Stimulated activated CD8-positive, alpha-beta memory T cell treated with anti-CD3 and anti-CD28 coated beads, Interleukin-4, amount 100 ng/mL, for 48 hours (primary cell): ENCODE measurements at regions not wholly inside any gene's neighbourhood (a gene's known extent, or its start where the extent isn't known, plus 50 kb on each side); places are given as distances from the start of the nearest gene placed in this dataset.

Source experiments
- DNase-seq: peaks from one replicate; pipeline ENCODE4 v3.0.0-alpha.2; 2020

DNA sequence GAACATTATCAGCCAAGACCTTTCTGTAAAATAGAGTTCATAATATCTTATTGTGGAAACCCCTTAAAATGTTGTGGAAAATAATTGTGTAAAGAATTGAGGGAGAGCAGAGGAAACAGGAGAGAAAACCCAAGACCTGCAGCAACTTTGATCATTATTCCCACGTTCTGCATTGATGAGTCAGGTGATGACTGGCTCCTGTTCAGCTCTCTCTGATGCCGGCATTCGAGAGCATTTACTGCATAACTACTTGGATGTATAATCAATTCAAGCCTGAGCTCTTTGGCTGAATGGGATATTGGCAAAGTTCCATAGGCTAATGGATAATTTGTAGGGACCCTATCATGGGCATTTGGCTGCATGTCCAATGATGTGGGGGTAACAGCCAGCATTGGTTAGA, 176.3 kb upstream of the ARID2 start:
- no peak for DNase-seq

DNA sequence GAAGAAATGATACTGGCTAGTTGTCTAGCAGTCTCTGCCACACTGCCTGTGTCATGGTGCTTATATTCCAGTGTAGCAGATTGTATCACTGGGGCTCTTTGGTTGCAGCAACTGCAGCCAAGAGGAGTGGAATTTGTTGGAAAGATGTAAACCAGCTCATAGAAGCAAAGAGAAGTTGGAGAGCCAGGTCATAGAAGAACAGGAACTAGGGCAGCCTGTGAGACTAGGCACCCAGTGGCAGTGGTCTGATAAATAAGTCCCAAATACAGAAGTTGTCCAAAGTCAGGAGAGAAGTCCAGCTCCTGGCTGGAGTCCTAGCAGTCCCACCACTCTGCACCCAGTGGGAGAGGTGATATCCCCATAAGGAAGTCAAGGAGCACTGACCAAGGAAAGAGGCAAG, 172.5 kb upstream of the ARID2 start:
- DNase-seq = no peak

GRCh38 chr12:45558353-45558752, 171.2 kb upstream of the ARID2 start:
- DNase-seq = no peak

GRCh38 chr12:45559537-45559936, 170.0 kb upstream of the ARID2 start:
- DNase-seq = no peak

- no peak for DNase-seq
Measured at GRCh38 chr12:45560689-45561088, 168.8 kb upstream of the ARID2 start.

- DNase-seq = no peak
Measured at GRCh38 chr12:45561488-45561887, 168.0 kb upstream of the ARID2 start.

- DNase-seq = no peak
Measured at GRCh38 chr12:45565590-45565989, 163.9 kb upstream of the ARID2 start.

GRCh38 chr12:45566257-45566656, 163.2 kb upstream of the ARID2 start:
- DNase-seq = no peak

DNA sequence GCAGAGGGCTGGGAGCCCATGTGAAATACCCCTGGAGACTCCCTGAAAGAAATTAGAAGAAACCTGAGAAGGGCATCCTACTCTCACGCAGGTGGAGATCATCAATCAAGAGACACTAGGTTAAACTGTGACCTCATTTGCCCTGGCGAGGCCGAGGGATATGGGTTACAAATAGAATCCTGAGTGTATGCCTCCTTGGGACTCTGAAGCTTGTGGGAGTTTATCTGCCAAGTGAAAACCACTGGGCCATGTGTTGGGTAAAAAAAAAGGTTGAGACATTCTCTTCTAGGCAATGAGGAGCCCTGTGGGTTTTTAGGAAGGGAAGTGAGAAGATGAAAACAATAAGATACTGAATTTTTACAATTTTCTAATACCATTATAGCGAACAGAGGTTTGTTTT, 160.7 kb upstream of the ARID2 start:
- DNase-seq = no peak

DNA sequence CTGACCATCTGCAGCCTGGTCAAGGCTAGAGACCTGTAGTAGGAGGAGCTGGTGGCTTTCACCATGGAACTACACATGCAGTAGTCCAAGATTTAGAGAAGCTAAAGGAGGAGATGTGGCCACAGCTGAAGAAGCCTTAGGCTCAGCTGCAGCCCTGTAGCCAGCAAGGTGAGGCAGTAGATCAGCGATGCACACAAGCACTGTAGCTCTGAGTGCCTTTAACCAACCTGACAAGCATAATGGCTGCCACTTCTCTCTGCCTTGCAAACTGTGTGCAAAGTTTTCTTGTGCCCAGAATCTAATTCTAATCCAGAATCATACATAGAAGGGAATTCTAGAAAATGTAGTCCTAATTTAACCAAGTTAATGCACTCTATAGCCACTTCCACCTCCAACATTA, 159.0 kb upstream of the ARID2 start:
- no peak for DNase-seq

GRCh38 chr12:45572114-45572513, 157.4 kb upstream of the ARID2 start:
- no peak for DNase-seq

DNA sequence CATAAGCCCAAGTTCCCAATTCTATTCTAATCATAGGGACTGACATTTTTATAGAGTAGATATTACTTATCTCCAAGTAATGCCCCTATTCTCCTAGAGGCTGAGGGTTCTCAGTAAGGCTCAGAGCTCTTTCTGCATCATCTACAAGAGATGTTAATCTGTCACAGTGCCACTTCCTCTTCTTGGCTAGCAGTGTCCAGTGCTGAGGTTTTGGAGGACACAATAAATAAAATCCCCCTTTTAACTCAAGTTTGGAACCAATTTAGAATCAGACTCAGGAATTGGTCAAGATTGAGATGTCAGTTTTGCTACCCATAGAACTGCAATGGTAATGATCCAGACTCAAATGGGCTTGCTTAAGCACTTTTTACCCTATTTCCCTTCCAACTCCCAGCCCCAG, 154.1 kb upstream of the ARID2 start:
- DNase-seq = no peak

- DNase-seq = no peak
Measured at GRCh38 chr12:45575823-45576475, 153.6 kb upstream of the ARID2 start.

DNA sequence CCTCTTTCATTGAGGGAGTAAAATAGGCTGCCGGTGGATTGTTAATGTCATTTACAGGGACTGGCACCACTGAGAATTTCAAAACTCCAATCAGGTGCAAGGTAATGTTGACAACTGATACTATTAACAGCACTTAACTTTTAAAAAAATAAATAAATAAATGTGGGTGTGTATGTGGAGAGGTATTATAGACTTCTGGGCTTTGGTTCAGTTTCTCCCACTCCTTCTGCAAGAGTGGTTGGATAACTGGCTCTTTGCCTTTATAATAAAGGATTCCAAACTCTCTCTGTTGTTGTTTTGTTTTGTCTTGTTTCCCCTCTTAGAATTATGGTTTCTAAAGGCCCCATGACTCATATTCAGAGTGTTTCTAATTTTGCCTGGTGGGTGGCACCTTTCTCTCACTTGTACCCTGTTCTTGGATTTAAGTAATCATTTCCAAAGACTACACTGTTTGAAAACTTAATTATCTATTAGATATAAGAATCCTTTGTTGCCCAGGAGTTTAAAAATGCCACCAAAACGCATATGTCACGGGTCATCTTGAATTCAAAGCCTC, 151.6 kb upstream of the ARID2 start:
- no peak for DNase-seq

DNA sequence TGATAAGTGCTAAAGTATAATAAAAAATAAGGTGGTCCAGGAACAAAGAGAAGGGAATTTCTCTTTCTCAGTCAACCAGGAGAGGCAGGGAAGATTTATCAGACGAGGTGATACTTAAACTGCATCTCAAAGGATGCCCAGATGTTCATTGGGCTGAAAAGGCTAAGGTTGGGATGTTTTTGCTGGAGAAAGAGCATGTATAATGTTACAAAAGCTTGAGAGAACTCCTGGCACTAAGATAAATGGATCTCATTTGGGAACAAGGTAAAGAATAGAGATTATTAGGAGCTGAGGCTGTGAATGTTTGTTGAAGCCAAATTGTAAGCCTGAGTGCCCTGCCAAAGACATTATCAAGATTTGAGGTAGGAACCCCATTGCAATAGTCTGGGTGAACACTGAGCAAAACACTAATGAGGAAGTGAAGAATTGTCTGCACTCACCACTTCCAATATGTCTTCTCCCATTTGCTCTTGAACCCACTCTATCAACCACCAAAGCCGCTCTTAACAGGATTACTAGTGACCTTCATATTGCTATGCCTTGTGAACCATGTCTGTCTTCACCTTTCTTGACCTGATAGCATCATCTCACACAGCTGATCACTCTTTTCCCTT, 149.0 kb upstream of the ARID2 start:
- DNase-seq = no peak

GRCh38 chr12:45581112-45581511, 148.4 kb upstream of the ARID2 start:
- DNase-seq = no peak

- no peak for DNase-seq
Measured at GRCh38 chr12:45582536-45582935, 147.0 kb upstream of the ARID2 start.

DNA sequence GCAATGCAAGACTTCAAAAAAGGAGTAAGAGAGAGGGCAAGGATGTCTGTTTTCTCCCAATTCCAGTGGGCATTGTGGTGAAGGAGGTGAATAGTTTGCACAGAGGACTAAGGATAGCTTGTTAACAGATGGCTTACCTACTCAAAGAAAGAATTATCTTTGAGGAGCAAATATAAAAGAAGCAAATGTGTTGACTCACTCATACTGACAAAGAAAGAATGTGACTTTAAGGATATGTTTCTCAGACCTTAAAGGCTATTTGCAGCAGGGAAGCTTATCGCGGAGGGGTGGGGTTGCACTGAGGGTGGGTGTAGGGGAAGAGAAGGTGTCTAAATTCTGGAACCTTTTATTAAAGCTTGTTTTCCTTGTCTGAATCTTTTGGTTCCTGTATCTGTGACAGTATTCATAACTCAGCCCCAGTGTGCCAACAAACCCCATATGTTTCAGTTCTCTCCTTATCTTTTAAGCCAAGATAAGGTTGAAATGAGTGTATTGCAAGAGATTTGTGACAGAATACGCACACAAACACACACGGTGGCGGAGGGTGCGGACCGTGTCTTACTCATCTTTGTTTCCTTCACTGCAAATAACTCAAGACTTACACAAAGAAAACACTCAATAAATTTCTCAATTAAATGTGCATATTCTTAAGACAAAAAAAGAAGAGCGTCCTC, 146.4 kb upstream of the ARID2 start:
- DNase-seq = no peak

DNA sequence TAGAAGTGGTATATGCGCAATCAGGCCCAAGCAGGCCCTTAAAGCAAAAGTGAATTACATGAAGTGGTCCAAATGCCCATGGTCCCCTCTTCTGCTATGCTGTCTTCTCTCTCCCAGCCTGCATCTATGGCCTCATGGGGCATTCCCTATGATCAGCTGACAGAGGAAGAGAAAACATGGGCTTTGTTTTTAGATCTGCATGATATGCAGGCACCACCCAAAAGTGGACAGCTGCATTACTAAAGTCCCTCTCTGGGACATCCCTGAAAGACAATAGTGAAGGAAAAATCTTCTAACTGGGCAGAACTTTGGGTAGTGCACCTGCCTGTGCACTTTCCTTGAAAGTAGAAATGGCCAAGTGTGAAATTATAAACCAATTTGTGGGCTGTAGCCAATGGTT, 145.2 kb upstream of the ARID2 start:
- no peak for DNase-seq

GRCh38 chr12:45585522-45586230, 143.8 kb upstream of the ARID2 start:
- DNase-seq = no peak

DNA sequence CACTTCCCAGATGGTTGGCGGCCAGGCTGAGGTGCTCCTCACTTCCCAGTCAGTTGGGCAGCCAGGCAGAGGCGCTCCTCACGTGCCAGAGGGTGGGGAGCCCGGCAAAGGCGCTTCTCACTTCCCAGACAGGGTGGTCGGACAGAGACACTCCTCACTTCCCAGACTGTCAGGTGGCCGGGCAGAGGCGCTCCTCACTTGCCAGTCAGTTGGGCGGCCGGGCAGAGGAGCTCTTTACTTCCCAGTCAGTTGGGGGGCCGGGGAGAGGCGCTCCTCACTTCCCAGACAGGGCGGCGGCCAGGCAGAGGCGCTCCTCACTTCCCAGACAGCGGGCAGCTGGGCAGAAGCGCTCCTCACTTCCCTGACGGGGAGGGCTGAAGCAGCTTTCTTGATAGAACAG, 143.0 kb upstream of the ARID2 start:
- DNase-seq = no peak

- no peak for DNase-seq
Measured at GRCh38 chr12:45587012-45587411, 142.5 kb upstream of the ARID2 start.

DNA sequence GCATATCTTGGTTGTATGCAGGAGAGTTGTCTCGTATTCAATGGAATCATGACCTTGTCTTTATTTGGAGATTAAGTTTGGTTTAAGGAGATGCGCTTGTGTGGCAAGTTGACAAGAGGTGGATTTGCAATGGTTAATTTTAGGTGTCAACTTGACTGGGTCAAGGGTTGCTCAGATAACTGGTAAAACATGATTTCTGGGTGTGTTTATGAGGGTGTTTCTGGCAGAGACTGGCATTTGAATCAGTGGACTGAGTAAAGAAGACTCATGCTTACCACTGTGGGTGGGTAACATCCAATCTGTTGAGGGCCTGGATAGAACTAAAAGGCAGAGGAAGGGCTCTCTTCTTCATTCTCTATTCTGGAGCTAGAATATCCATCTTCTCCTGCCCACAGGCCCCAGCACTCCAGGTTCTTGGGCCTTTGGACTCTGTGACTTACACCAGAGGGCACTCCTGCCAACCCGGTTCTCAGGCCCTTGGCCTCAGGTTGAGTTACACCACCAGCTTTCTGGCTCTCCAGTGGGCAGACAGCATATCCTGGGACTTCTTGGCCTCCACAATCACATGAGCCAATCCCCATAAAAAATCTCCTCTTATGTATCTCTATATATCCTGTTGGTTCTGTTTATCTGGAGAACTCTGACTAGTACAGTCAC, 141.5 kb upstream of the ARID2 start:
- no peak for DNase-seq
